IPS-NIHi7 (cell line): ENCODE measurements at regions not wholly inside any gene's neighbourhood (a gene's known extent, or its start where the extent isn't known, plus 50 kb on each side); places are given as distances from the start of the nearest gene placed in this dataset.
A peak's percentile ranks its signal among the peaks of the same experiment; 100 is the strongest.

Source experiments
- DNase-seq: peaks from one replicate; pipeline ENCODE4 v3.0.0; 2012; ENCODE audit warnings: mixed read lengths; ENCODE audit errors: extremely low spot score

DNA sequence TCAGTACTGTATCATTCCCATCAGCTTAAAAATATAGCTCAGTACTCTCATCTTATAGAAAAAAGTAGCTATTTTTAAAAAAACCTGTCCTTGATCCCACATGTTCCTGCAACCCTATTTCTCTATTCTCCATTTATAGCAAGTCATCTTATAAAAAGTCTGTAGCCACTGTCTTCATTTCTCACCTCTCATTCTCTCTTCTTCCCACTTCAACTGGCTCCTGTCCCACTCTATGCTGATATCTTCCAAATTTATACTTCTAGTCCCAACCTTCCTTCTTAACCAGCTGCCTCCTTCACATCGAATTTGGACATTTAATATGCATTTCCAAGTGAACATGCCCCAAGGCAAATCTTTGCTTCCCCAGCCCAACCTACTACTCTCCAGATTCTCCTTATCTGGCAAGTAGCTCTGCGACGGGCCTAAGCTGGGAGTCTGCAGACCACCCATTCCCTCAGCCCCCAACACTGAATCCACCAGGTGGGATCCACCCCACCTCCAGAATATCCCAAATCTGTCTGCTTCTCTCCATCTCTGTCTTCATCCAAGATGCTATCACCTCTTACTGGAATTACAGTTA, 52.0 kb upstream of the TANC2 start:
- DNase-seq, result no peak

DNA sequence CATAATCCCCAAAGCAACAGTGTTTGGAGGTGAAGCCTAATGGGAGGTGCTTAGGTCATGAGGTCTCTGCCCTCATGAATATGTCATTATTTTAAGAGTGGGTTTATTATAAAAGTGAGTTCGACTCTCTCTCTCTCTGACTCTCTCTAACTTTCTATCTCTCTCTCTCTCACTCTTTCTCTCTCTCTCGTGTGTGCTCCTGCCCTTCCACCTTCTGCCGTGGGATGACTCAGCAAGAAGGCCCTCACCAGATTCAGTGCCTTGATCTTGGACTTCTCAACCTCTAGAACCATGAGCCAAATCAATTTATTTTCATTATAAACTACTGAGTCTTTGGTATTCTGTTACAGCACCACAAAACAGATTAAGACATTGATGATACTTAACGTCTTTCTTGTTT, 53.7 kb upstream of the TANC2 start:
- no peak for DNase-seq

DNA sequence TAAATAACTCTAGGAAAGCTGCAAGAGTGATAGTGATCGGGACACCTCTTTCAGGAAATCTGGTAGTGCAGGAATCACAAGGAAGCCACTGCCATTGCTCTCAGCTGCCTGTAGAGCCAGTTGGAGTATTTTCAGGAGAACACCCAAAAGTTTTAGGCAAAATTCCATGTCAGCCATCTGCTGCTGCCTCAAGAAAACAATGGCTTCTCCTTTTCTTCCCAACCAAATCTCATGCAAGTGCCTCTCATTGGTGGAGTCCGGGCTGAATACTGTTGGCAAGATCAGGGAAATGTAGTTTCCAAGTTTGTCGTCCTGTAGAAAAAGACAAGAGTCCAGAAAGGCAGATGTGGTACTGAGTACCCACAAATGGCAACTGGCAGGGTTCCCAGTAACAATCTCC, 54.9 kb upstream of the TANC2 start:
- no peak for DNase-seq

DNA sequence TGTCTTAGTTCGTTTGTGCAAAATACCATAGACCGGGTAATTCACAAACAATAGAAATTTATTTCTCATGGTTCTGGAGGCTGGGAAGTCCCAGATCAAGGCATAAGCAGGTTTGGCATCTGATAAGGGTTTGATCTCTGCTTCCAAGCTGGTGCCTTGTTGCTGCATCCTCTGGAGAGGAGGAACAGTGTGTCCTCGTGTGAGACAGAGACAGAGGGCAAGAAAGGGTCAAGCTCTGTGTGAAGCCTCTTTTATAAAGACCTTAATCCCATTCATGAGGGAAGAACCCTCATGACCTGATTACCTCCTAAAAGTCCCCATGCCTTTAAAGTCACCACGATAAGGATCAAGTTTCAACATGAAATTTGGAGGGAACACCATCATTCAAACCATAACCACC, 55.8 kb upstream of the TANC2 start:
- DNase-seq, result no peak

DNA sequence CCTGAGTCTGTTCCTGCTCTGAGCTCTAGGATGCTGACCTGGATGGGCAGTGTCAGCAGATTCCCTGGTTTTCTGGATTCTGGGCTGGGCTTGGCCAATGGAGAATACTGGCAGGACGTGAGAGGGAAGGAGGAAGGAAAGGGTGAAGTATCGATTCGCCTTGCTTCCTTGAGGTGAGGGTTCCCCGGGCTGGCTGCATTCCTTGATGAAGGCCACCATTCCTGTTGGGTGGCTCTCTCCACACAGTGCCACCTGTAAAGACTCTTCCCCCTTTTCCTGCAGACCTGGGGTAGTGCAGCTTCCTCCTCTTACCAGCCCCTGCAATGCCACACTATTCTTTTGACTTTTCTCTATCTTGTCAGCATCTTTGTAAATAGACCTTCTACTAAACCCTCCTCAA, 58.1 kb upstream of the TANC2 start:
- no peak for DNase-seq

- no peak for DNase-seq
Measured at GRCh38 chr17:62906881-62907280, 59.2 kb upstream of the TANC2 start.

- DNase-seq, result no peak
Measured at GRCh38 chr17:62905233-62905632, 60.8 kb upstream of the TANC2 start.

- no peak for DNase-seq
Measured at GRCh38 chr17:62902531-62903220, 63.4 kb upstream of the TANC2 start.

DNA sequence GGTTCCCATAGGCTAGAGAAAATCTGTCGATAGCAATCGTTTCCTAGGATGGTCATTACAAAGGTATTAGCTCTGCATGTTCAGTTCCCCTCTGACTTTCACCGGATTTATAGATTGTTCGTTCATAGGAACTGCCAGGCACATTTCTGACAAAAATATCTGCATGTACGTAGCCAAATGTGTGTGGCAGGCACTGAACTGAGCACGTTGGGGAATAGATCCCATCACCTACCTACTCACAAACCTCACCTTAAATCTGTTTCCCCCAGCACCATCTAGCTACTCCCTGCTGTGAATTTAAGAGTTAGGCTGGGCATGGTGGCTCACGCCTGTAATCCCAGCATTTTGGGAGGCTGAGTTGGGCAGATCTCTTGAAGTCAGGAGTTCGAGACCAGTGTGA, 64.5 kb upstream of the TANC2 start:
- DNase-seq, result no peak

DNA sequence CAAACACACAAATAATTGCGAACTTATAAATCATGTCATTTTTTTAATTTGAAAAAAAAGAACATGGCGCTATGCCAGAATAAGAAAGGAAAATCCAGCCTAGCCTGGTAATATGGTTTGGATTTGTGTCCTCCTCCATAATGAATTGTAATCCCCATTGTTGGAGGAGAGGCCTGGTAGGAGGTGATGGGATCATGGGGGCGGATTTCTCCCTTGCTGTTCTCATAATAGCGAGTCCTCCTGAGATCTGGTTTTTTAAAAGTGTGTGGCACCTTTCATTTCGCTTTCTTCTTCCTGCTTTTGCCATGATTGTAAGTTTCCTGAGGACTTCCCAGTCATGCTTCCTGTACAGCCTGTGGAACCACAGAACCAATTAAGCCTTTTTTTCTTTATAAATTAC, 65.9 kb upstream of the TANC2 start:
- no peak for DNase-seq

- DNase-seq, result no peak
Measured at GRCh38 chr17:62899361-62899760, 66.7 kb upstream of the TANC2 start.

- DNase-seq, result no peak
Measured at GRCh38 chr17:62898239-62898864, 67.7 kb upstream of the TANC2 start.

GRCh38 chr17:62897706-62898105, 68.3 kb upstream of the TANC2 start:
- DNase-seq, result no peak

GRCh38 chr17:62895320-62896301, 70.4 kb upstream of the TANC2 start:
- DNase-seq, result no peak

DNA sequence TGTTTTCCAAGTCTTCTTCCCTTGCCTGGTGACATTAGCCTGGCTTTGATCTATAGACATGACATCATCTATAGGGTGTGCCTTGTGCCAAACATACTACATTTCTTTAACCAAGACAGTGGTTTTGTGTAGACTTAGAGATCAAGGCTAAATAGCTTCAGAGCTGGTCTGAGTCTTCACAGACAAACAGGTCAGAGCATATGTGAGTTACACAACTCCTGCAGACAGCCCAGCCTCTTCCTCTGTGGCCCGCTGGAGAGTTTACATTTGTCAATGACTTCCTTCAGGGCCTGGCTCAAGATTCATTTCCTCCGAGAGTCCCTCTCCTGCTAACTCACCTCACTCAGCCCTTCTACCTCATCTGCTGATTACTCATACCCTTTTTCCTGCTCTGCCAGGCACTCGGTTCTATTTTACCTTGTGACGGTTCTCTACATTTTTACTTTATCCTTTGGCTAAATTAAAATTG, 73.1 kb upstream of the TANC2 start:
- DNase-seq, result peak; percentile 61

GRCh38 chr17:62892061-62892675, 73.9 kb upstream of the TANC2 start:
- no peak for DNase-seq

DNA sequence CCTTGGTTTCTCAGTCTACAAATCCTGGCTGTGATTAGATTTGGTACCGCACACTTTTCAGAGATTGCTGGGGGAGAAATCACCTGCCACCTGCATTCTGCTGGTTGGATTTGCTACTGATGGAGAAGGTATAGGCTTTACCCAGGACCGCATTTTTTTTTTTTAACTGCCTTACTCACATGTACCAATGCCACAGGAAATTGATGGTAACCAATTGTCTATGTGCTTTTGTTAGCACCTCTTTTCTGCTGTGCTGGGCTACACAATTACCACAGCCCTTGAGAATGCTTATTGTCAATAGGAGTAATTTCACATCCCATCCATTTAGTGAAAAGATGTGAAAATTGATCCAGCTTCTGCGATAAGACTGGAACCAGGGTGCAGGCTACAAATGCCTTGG, 74.4 kb upstream of the TANC2 start:
- DNase-seq, result no peak

GRCh38 chr17:62888765-62889164, 77.3 kb upstream of the TANC2 start:
- no peak for DNase-seq

- no peak for DNase-seq
Measured at GRCh38 chr17:62888148-62888547, 77.9 kb upstream of the TANC2 start.

GRCh38 chr17:62887437-62887836, 78.6 kb upstream of the TANC2 start:
- no peak for DNase-seq

- DNase-seq, result no peak
Measured at GRCh38 chr17:62884781-62885180, 76.7 kb upstream of the MARCHF10 start.

- DNase-seq, result no peak
Measured at GRCh38 chr17:62882878-62883277, 74.8 kb upstream of the MARCHF10 start.
